Mucosa of descending colon (tissue), 3 donors: ENCODE measurements at regions not wholly inside any gene's neighbourhood (a gene's known extent, or its start where the extent isn't known, plus 50 kb on each side); places are given as distances from the start of the nearest gene placed in this dataset.

Experiments
- ATAC-seq: fragments of 200-7000 bp; cut with Tn5 transposase; one replicate; pipeline ENCODE4 v1.9.1; 2020; ENCODE audit warnings: mild to moderate bottlenecking, moderate library complexity
- DNase-seq, 3 donors: peaks; one replicate each; pipeline ENCODE4 v3.0.0-alpha.2; 2020
- H3K36me3 ChIP-seq: fragments of 200-600 bp; one replicate; pipeline ENCODE4 v1.8.0; 2021; ENCODE audit warnings: low read depth, mild to moderate bottlenecking
- H3K4me1 ChIP-seq: fragments of 200-600 bp; one replicate; pipeline ENCODE4 v1.8.0; 2021; ENCODE audit warnings: low read depth, mild to moderate bottlenecking
- H3K4me3 ChIP-seq: fragments of 200-600 bp; one replicate; pipeline ENCODE4 v1.8.0; 2021; ENCODE audit warnings: mild to moderate bottlenecking
- H3K9me3 ChIP-seq: fragments of 200-600 bp; one replicate; pipeline ENCODE4 v1.8.0; 2021; ENCODE audit warnings: mild to moderate bottlenecking
- CTCF ChIP-seq: fragments of 200-600 bp; IDR thresholded peaks from one replicate; pipeline ENCODE4 v1.8.0; 2022; ENCODE audit warnings: antibody characterized with exemption, mild to moderate bottlenecking
- intact Hi-C, 2 donors: fragments of 100-400 bp; cut with DNase I in 1 of 2; cut with micrococcal nuclease in 1 of 2; formaldehyde crosslinking; loops; one replicate each; pipeline versions ENCODE4 v1.11.0 to v1.11.1; 2022; cut with DNase I, micrococcal nuclease
- donor health status: DM: no; HTN: no; CAD: no; lungs with moderate emphysema.
- donor health status: DM: no; HTN: no; CAD: no.
- donor health status: DM: no; HTN: yes; CAD: no.

GRCh38 chr16:79363035-79363434, 237.5 kb downstream of the MAF start:
- ATAC-seq: no peak
- no peaks in the 10 kb centered on the region for H3K4me1 ChIP-seq
- no peaks in the 10 kb centered on the region for H3K9me3 ChIP-seq
- H3K36me3 ChIP-seq: no peaks in the 10 kb centered on the region
- no peak overlapping the region for H3K4me3 ChIP-seq
- intact Hi-C loops: no loop called here
- TF ChIP-seq CTCF: no peak
- DNase-seq: no peak

- DNase-seq (no peak), ATAC-seq (peak; percentile 31)
- no peaks in the 10 kb centered on the region for H3K36me3 ChIP-seq
- no peaks in the 10 kb centered on the region for H3K9me3 ChIP-seq
- no peak for TF ChIP-seq CTCF
- H3K4me1 ChIP-seq: no peaks in the 10 kb centered on the region
- H3K4me3 ChIP-seq: no peak overlapping the region
- intact Hi-C loops: no loop called here
Observed at GRCh38 chr16:79362300-79362970, 238.1 kb downstream of the MAF start.

GRCh38 chr16:79361132-79361751, 239.3 kb downstream of the MAF start:
- Histone ChIP-seq H3K4me3 (no peak overlapping the region), H3K36me3 (no peaks in the 10 kb centered on the region), H3K4me1 (no peaks in the 10 kb centered on the region), H3K9me3 (no peaks in the 10 kb centered on the region)
- no peak for DNase-seq
- no peak for TF ChIP-seq CTCF
- no peak for ATAC-seq
- intact Hi-C loops: no loop called here

- no peak for TF ChIP-seq CTCF
- Histone ChIP-seq H3K4me3 (no peak overlapping the region), H3K4me1 (no peaks in the 10 kb centered on the region), H3K9me3 (no peaks in the 10 kb centered on the region), H3K36me3 (no peaks in the 10 kb centered on the region)
- ATAC-seq (no peak), DNase-seq (no peak)
- intact Hi-C loops: no loop called here
Observed at GRCh38 chr16:79360267-79360666, 240.3 kb downstream of the MAF start.

GRCh38 chr16:79359082-79359481, 241.5 kb downstream of the MAF start:
- no peak for TF ChIP-seq CTCF
- DNase-seq (no peak), ATAC-seq (no peak)
- Histone ChIP-seq H3K36me3 (no peaks in the 10 kb centered on the region), H3K4me3 (no peak overlapping the region), H3K4me1 (no peaks in the 10 kb centered on the region), H3K9me3 (no peaks in the 10 kb centered on the region)
- intact Hi-C loops: no loop called here
